ENCODE measurements at regions not wholly inside any gene's neighbourhood (a gene's known extent, or its start where the extent isn't known, plus 50 kb on each side); places are given as distances from the start of the nearest gene placed in this dataset.
"Not testable (repeated sequence)": the region's sequence is repeated elsewhere in the genome, so short reads cannot be mapped to it uniquely, and the experiment has no call there.

DNA sequence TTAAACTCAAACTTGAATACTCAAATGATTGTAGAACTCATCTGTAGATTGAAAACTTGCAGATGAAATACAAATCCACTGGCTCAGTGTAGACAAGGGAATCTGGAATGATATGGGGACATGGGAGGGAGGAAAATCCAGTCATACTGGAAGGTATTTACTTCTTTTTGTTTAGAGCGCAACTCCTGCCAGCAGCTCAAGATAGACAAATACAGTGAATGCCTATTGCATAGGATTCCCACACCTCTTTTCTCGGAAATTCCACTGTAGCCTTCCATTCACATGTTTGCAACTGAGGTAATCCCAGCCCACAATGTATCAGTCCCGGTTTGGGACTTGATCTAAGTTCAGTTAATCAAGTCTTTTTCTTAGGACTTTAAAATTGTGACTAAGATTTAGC is 311.2 kb downstream of the PTPRC start:
- ATAC-seq = no peak
- Mint-ChIP-seq H3K36me3 (ENCODE audit: low read depth) (no peaks in the 10 kb centered on the region), H3K9me3 (ENCODE audit: low read depth) (peaks cover under 1% of the 10 kb centered on the region), H3K4me3 (no peak overlapping the region), H3K4me1 (no peaks in the 10 kb centered on the region), H3K27me3 (no peaks in the 10 kb centered on the region), H3K27ac (no peak overlapping the region)
- ChIA-PET CTCF (no interaction called here), POLR2A (no interaction called here)
- no peak for DNase-seq
- intact Hi-C loops (cut with DNase I, micrococcal nuclease) = no loop called here

DNA sequence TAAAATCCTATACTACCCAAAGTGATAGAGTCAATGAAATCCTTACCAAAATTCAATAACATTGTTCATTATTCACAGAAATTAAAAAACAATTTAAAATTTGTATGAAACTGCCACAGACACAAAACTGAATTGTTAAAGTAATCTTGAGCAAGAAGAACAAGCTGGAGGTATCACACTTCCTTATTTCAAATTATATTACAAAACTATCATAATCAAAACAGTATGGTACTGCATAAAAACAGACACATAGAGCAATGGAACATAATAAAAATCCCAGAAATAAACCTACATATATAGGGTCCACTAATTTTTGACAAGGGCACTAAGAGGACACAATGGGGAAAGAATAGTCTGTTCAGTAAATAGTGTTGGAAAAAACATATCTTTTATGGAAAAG is 316.2 kb downstream of the PTPRC start:
- peaks cover 1% of the 10 kb centered on the region for H3K36me3 Mint-ChIP-seq (ENCODE audit: low read depth)
- H3K4me3 Mint-ChIP-seq = no peak overlapping the region
- H3K27me3 Mint-ChIP-seq = no peaks in the 10 kb centered on the region
- ChIA-PET CTCF (no interaction called here), POLR2A (no interaction called here)
- H3K9me3 Mint-ChIP-seq (ENCODE audit: low read depth) = peaks cover 2% of the 10 kb centered on the region
- H3K27ac Mint-ChIP-seq = no peak overlapping the region
- DNase-seq (no peak), ATAC-seq (no peak)
- H3K4me1 Mint-ChIP-seq = peaks cover 18% of the 10 kb centered on the region
- intact Hi-C loops (cut with DNase I, micrococcal nuclease) = no loop called here

DNA sequence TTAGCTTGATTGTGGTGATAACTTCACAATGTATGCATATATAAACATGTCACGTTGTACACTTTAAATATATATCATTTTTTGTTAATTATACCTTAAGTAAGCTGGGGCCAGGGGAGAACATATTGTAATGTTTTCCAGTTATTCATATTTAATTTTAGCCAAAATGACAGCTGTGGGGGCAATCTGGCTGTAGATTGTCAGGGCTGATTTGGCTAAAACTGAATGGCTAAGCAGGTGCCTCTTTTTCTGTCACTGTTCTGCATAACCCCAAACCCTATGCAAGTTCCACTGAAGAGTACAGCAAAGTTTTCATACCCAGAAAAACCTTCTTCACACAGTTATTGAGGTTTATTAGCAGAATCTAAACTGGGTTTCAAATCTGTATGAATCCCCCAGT is 318.2 kb downstream of the PTPRC start:
- DNase-seq (no peak), ATAC-seq (no peak)
- Mint-ChIP-seq H3K27ac (no peak overlapping the region), H3K9me3 (ENCODE audit: low read depth) (peaks cover 2% of the 10 kb centered on the region), H3K36me3 (ENCODE audit: low read depth) (peaks cover 1% of the 10 kb centered on the region), H3K4me3 (no peak overlapping the region), H3K4me1 (peaks cover 18% of the 10 kb centered on the region), H3K27me3 (no peaks in the 10 kb centered on the region)
- ChIA-PET POLR2A (no interaction called here), CTCF (interaction anchor here (1.8 kb wide), 1 partner anchor 35 kb away, joined by 6 read pairs; no protein-coding TSS in a partner anchor)
- intact Hi-C loops (cut with DNase I, micrococcal nuclease) = no loop called here

DNA sequence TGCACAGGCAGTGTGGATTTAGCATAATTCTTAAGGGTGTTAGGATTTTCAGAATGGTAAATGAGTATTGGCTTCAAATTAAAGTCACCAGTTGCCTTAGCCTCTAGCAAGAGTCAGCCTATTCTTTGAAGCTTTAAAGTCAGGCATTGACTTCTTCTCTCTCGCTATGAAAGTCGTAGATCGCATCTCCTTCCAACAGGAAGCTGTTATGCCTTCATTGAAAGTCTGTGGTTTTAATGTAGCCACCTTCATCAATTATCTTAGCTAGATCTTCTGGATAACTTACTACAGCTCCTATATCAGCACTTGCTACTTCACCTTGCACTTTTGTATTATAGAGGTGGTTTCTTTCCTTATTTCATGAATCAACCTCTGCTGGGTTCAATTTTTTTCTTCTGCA is 320.2 kb downstream of the PTPRC start:
- intact Hi-C loops (cut with DNase I, micrococcal nuclease) = no loop called here
- ChIA-PET POLR2A (interaction anchor here (0.7 kb wide), 1 partner anchor 36 kb away, joined by 3 read pairs; no protein-coding TSS in a partner anchor), CTCF (interaction anchor here (0.6 kb wide), 1 partner anchor 169 kb away, joined by 3 read pairs; no protein-coding TSS in a partner anchor)
- no peak overlapping the region for H3K4me3 Mint-ChIP-seq
- H3K4me1 Mint-ChIP-seq = peaks cover 29% of the 10 kb centered on the region
- no peaks in the 10 kb centered on the region for H3K27me3 Mint-ChIP-seq
- H3K27ac Mint-ChIP-seq = peak overlapping the region; percentile 59
- peaks cover 1% of the 10 kb centered on the region for H3K36me3 Mint-ChIP-seq (ENCODE audit: low read depth)
- peaks cover 2% of the 10 kb centered on the region for H3K9me3 Mint-ChIP-seq (ENCODE audit: low read depth)
- ATAC-seq = peak; percentile 42
- no peak for DNase-seq

DNA sequence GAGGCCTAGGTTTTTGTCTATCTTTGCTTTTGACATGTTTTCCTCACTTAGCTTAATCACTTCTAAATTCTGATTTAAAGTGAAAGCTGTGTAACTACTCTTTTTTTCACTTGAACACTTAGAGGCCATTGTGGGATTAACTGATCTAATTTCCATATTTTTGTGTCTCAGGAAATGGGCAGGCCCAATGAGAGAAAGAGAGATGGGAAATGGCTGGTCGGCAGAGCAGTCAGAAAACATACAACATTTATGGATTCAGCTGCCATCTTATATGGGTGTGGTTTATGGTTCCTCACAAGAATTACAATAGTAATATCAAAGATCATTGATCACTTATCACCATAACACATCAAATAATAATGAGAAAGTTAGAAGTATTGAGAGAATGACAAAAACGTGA is 320.8 kb downstream of the PTPRC start:
- Mint-ChIP-seq H3K27ac (peak overlapping the region; percentile 59), H3K4me1 (peaks cover 35% of the 10 kb centered on the region), H3K9me3 (ENCODE audit: low read depth) (peaks cover 5% of the 10 kb centered on the region), H3K36me3 (ENCODE audit: low read depth) (peaks cover 1% of the 10 kb centered on the region), H3K27me3 (no peaks in the 10 kb centered on the region), H3K4me3 (no peak overlapping the region)
- ChIA-PET CTCF (no interaction called here), POLR2A (no interaction called here)
- intact Hi-C loops (cut with DNase I, micrococcal nuclease) = no loop called here
- DNase-seq (no peak), ATAC-seq (peak; percentile 12)

DNA sequence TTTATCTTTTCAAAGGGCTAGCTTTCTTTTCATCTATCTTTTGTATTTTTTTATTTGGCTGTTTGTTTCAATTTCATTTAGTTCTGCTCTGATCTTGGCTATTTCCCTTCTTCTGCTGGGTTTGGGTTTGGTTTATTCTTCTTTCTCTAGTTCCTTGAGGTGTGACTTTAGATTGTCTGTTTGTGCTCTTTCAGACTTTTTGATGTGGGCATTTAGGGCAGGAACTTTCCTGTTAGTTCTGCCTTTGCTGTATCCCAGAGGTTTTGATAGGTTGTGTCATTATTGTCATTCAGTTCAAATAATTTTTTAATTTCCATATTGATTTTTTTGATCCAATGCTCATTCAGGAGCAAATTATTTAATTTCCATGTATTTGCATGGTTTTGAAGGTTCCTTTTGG is 325.0 kb downstream of the PTPRC start:
- POLR2A ChIA-PET; H3K27ac Mint-ChIP-seq; H3K36me3 Mint-ChIP-seq (ENCODE audit: low read depth); CTCF ChIA-PET; ATAC-seq; H3K27me3 Mint-ChIP-seq; DNase-seq; H3K4me3 Mint-ChIP-seq; intact Hi-C loops (cut with DNase I, micrococcal nuclease): not testable (repeated sequence)
- Mint-ChIP-seq H3K9me3 (ENCODE audit: low read depth) (peaks cover 10% of the 10 kb centered on the region), H3K4me1 (peaks cover 40% of the 10 kb centered on the region)

DNA sequence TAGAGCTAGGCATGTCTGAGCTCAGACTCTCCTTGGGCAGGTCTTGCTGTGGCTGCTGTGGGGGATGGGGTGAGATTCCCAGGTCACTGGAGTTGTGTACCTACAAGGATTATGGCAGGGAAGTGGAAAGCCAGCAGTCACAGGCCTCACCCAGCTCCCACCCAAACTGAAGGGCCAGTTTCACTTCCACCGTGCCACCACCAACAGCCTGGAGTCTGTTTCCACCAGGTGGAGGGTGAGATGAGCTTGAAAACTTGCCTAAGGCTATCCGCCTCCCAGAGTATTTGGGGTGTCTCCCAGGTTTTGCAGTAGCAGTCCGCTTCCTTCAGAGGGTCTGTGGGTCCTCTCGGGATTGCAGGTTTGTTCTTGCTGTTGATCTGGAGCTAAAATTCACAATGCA is 327.7 kb downstream of the PTPRC start:
- intact Hi-C loops (cut with DNase I, micrococcal nuclease) = no loop called here
- H3K27me3 Mint-ChIP-seq = no peaks in the 10 kb centered on the region
- H3K9me3 Mint-ChIP-seq (ENCODE audit: low read depth) = peaks cover 10% of the 10 kb centered on the region
- no peak overlapping the region for H3K27ac Mint-ChIP-seq
- peaks cover 28% of the 10 kb centered on the region for H3K4me1 Mint-ChIP-seq
- ChIA-PET POLR2A (no interaction called here), CTCF (no interaction called here)
- H3K4me3 Mint-ChIP-seq = no peak overlapping the region
- DNase-seq = no peak
- H3K36me3 Mint-ChIP-seq (ENCODE audit: low read depth) = peaks cover 9% of the 10 kb centered on the region
- no peak for ATAC-seq

DNA sequence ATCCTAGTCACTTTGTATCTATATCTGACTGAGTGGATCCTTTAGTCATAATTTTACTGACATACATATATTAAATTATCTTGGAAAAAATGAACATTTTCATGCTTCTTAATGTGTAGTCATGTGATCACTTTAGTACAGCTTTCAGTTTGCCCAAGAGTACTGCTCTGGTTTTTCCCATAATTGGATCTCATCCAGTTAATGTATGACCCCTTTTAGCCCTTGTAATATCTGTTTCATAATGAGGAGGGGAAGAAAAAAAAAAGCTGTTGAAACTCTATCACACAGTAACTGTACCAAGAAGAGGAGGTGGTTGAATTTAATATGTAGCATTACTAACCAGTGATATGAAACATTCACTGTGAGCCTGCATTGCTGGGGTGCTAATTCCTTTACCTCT is 328.7 kb downstream of the PTPRC start:
- ATAC-seq (peak; percentile 57), DNase-seq (no peak)
- H3K4me1 Mint-ChIP-seq = peaks cover 28% of the 10 kb centered on the region
- H3K9me3 Mint-ChIP-seq (ENCODE audit: low read depth) = peaks cover 10% of the 10 kb centered on the region
- no peaks in the 10 kb centered on the region for H3K27me3 Mint-ChIP-seq
- ChIA-PET CTCF (interaction anchor here (0.8 kb wide), 1 partner anchor 24 kb away, joined by 3 read pairs; no protein-coding TSS in a partner anchor), POLR2A (no interaction called here)
- peaks cover 9% of the 10 kb centered on the region for H3K36me3 Mint-ChIP-seq (ENCODE audit: low read depth)
- H3K27ac Mint-ChIP-seq = peak overlapping the region; percentile 56
- intact Hi-C loops (cut with DNase I, micrococcal nuclease) = no loop called here
- H3K4me3 Mint-ChIP-seq = no peak overlapping the region

DNA sequence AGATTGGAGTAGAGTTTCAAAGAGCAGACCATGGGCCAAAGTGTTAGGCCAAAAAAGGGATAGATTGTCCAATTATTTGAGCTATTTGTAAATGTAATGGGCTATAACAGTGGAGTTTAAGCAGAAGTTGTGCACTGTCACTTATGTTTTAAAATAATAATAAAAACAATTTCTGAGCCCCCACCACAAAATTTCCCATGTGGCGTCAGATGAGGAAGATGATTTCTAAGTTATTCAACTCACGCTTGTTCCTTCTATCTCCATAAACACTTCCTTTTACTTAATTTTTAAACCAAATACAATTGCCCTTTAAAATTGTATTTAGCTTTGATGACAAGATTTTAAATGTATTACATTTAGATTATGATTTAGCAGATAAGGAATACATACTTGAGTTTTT is 330.0 kb downstream of the PTPRC start:
- DNase-seq (no peak), ATAC-seq (no peak)
- ChIA-PET POLR2A (no interaction called here), CTCF (no interaction called here)
- Mint-ChIP-seq H3K36me3 (ENCODE audit: low read depth) (peaks cover 9% of the 10 kb centered on the region), H3K27ac (no peak overlapping the region), H3K9me3 (ENCODE audit: low read depth) (peaks cover 10% of the 10 kb centered on the region), H3K4me3 (no peak overlapping the region), H3K4me1 (peaks cover 24% of the 10 kb centered on the region), H3K27me3 (no peaks in the 10 kb centered on the region)
- intact Hi-C loops (cut with DNase I, micrococcal nuclease) = no loop called here

DNA sequence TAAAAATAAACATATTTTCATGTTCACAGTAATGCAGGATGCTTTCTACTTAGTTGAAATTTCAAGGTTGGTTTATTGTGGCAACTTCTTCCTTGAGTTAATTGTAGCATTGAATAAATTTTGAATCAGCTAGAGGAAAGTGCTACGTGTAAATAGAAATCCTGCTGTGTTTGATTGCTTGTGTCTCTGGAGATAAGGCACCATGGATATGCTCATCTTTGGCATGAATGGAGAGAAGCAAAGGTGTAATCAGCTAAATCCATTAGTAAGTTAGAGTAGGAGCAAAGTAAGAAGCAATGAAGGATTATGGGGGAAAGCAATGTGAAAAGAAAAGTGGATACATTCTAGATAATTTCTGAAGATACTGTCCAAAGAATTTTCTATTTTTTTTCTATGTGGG is 331.1 kb downstream of the PTPRC start:
- H3K36me3 Mint-ChIP-seq (ENCODE audit: low read depth) = peaks cover 7% of the 10 kb centered on the region
- no peak overlapping the region for H3K4me3 Mint-ChIP-seq
- H3K9me3 Mint-ChIP-seq (ENCODE audit: low read depth) = peaks cover 8% of the 10 kb centered on the region
- ChIA-PET POLR2A (no interaction called here), CTCF (interaction anchor here (0.7 kb wide), 2 partner anchors 137 to 452 kb away, joined by 3 read pairs; no protein-coding TSS in a partner anchor)
- no peaks in the 10 kb centered on the region for H3K27me3 Mint-ChIP-seq
- H3K27ac Mint-ChIP-seq = no peak overlapping the region
- ATAC-seq (no peak), DNase-seq (no peak)
- intact Hi-C loops (cut with DNase I, micrococcal nuclease) = no loop called here
- H3K4me1 Mint-ChIP-seq = peaks cover 14% of the 10 kb centered on the region

DNA sequence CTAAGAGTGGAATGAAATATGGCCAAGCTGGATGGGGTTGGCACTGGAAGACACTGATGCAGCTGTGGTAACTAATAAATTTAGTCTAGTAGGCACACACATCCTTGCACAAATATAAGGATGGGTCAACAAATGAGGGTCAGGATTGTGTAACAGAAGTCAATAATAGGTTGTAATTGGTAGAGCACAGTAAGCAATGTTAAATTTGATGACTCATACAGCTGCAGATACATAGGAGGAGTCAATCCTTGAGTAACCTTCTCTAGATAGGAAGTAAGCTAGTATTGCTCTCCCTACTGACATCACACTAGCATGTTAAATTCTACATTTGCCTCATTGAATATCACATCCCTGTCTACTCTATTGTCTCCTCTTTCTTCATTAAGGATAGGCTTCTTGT is 332.1 kb downstream of the PTPRC start:
- no peak overlapping the region for H3K4me3 Mint-ChIP-seq
- peaks cover 2% of the 10 kb centered on the region for H3K9me3 Mint-ChIP-seq (ENCODE audit: low read depth)
- POLR2A ChIA-PET = no interaction called here

DNA sequence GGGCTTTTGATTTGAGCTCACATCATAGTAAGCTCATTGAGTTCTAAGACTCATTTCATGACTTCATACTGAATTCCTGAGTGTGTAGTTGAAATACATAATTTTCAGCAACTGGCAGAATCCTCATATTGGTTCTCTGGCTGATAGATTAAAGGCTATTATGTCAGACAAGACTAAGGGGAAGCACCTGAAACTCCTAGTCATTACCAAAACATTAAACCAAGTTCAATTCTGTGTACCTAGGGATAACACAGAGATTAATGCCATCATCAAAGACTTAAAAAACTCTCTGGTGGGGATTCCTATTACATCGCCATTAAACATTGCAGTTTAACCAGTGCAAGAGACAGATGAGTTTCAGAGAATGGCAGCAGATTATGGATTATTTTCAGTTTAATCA is 339.1 kb downstream of the PTPRC start:
- no peak overlapping the region for H3K27ac Mint-ChIP-seq
- H3K4me3 Mint-ChIP-seq = no peak overlapping the region
- no peak for DNase-seq
- H3K4me1 Mint-ChIP-seq = peaks cover 12% of the 10 kb centered on the region
- ChIA-PET POLR2A (no interaction called here), CTCF (no interaction called here)
- H3K36me3 Mint-ChIP-seq (ENCODE audit: low read depth) = no peaks in the 10 kb centered on the region
- H3K9me3 Mint-ChIP-seq (ENCODE audit: low read depth) = no peaks in the 10 kb centered on the region
- no peaks in the 10 kb centered on the region for H3K27me3 Mint-ChIP-seq
- intact Hi-C loops (cut with DNase I, micrococcal nuclease) = no loop called here
- ATAC-seq = peak; percentile 72

More for the DNA sequence above, 332.1 kb downstream of the PTPRC start:
- CTCF ChIA-PET = no interaction called here
- DNase-seq (no peak), ATAC-seq (peak; percentile 84)
- peaks cover under 1% of the 10 kb centered on the region for H3K36me3 Mint-ChIP-seq (ENCODE audit: low read depth)
- intact Hi-C loops (cut with DNase I, micrococcal nuclease) = no loop called here
- no peak overlapping the region for H3K27ac Mint-ChIP-seq
- H3K4me1 Mint-ChIP-seq = peaks cover 14% of the 10 kb centered on the region
- no peaks in the 10 kb centered on the region for H3K27me3 Mint-ChIP-seq

DNA sequence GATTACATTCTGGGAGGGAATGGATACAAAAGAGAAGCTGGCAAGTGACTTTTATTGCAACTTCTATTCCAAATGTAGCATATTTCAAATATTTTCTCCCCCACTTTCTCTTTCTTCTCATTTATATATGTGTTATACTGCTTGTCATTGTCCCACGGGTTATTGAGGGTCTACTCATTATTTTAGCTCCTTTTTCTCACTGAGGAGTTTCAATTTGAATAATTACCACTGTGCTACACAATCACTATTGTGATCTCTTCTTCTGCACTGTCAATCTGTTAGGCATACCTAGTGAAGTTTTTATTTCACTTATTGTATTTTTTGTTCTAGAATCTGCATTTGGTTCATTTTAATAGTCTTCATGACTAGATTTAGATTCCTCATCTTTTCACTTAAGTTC is 339.7 kb downstream of the PTPRC start:
- peaks cover 9% of the 10 kb centered on the region for H3K4me1 Mint-ChIP-seq
- H3K27me3 Mint-ChIP-seq = no peaks in the 10 kb centered on the region
- peak; percentile 55 for ATAC-seq
- ChIA-PET CTCF (interaction anchor here (0.6 kb wide), 1 partner anchor 153 kb away, joined by 3 read pairs; no protein-coding TSS in a partner anchor), POLR2A (no interaction called here)
- intact Hi-C loops (cut with DNase I, micrococcal nuclease) = no loop called here
- no peak for DNase-seq
- H3K36me3 Mint-ChIP-seq (ENCODE audit: low read depth) = no peaks in the 10 kb centered on the region
- no peak overlapping the region for H3K27ac Mint-ChIP-seq
- no peaks in the 10 kb centered on the region for H3K9me3 Mint-ChIP-seq (ENCODE audit: low read depth)
- no peak overlapping the region for H3K4me3 Mint-ChIP-seq
